Hepatocyte (in vitro differentiated cells): ENCODE measurements at regions not wholly inside any gene's neighbourhood (a gene's known extent, or its start where the extent isn't known, plus 50 kb on each side); places are given as distances from the start of the nearest gene placed in this dataset.

Source experiments
- EZH2 ChIP-seq: fragments of 200-600 bp; sonication (generic); IDR thresholded peaks from 2 replicates; pipeline ENCODE4 v1.6.1; 2016; ENCODE audit warnings: antibody characterized with exemption, mild to moderate bottlenecking, borderline replicate concordance
- EZH2phosphoT487 ChIP-seq: fragments of 200-600 bp; sonication (generic); IDR thresholded peaks from one replicate; pipeline ENCODE4 v1.6.1; 2018; ENCODE audit warnings: antibody characterized with exemption, mild to moderate bottlenecking, low read depth, moderate library complexity; ENCODE audit not compliant: unreplicated experiment, severe bottlenecking
- TF ChIP-seq, protein P1 (sequence below): fragments of 200-600 bp; sonication (generic); IDR thresholded peaks from 2 replicates; pipeline ENCODE4 v1.5.1; 2016; ENCODE audit warnings: antibody characterized with exemption, mild to moderate bottlenecking; ENCODE audit not compliant: poor library complexity

DNA sequence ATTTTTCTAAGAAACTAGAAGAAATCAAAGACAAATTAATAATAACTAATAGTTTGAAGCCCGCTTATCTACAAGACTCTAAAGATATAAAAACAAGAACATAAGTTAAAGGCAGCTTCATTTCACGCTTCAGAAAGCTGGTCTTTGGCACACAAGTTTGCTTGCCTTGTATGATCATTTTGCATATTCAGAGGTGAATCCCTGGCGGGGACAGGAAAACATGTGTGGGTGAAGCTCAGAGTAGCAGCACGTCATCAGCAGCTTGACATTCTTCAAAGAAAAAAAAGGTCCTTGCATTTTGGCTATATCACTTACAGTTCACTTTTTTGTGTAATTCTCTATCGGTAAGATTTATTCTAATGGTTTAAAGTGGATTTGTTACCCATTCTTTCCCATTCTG lies 1911.8 kb downstream of the MRPL39 start:
- TF ChIP-seq EZH2phosphoT487: no peak
- TF ChIP-seq, protein P1, sequence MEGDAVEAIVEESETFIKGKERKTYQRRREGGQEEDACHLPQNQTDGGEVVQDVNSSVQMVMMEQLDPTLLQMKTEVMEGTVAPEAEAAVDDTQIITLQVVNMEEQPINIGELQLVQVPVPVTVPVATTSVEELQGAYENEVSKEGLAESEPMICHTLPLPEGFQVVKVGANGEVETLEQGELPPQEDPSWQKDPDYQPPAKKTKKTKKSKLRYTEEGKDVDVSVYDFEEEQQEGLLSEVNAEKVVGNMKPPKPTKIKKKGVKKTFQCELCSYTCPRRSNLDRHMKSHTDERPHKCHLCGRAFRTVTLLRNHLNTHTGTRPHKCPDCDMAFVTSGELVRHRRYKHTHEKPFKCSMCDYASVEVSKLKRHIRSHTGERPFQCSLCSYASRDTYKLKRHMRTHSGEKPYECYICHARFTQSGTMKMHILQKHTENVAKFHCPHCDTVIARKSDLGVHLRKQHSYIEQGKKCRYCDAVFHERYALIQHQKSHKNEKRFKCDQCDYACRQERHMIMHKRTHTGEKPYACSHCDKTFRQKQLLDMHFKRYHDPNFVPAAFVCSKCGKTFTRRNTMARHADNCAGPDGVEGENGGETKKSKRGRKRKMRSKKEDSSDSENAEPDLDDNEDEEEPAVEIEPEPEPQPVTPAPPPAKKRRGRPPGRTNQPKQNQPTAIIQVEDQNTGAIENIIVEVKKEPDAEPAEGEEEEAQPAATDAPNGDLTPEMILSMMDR: no peak
- no peak for TF ChIP-seq EZH2
